GM23248 (cell line): ENCODE measurements at regions not wholly inside any gene's neighbourhood (a gene's known extent, or its start where the extent isn't known, plus 50 kb on each side); places are given as distances from the start of the nearest gene placed in this dataset.

ENCODE experiments used
- DNase-seq: peaks from one replicate; pipeline ENCODE4 v3.0.0-alpha.2; 2015
- H2AFZ ChIP-seq: fragments of 200-600 bp; sonication (generic); 2 replicates; pipeline ENCODE4 v1.6.1; 2016; ENCODE audit warnings: antibody characterized with exemption
- H3F3A ChIP-seq: fragments of 200-600 bp; sonication (generic); 2 replicates; pipeline ENCODE4 v1.6.1; 2016; ENCODE audit warnings: mild to moderate bottlenecking, antibody characterized with exemption, mixed run types; ENCODE audit not compliant: insufficient read depth
- H3K27ac ChIP-seq: fragments of 200-600 bp; sonication (generic); 2 replicates; pipeline ENCODE4 v1.5.1; 2016; ENCODE audit warnings: mild to moderate bottlenecking
- H3K27me3 ChIP-seq: fragments of 200-600 bp; sonication (generic); replicated peaks from 2 replicates; pipeline ENCODE4 v1.6.1; 2016; ENCODE audit warnings: mild to moderate bottlenecking; ENCODE audit not compliant: insufficient read depth
- H3K36me3 ChIP-seq: fragments of 200-600 bp; sonication (generic); 2 replicates; pipeline ENCODE4 v1.6.1; 2016; ENCODE audit warnings: low read depth, mild to moderate bottlenecking
- H3K4me1 ChIP-seq: fragments of 200-600 bp; sonication (generic); 2 replicates; pipeline ENCODE4 v1.6.1; 2016; ENCODE audit warnings: mild to moderate bottlenecking; ENCODE audit not compliant: insufficient read depth
- H3K4me2 ChIP-seq: fragments of 200-600 bp; sonication (generic); one replicate; pipeline ENCODE4 v1.6.1; 2016; ENCODE audit warnings: mild to moderate bottlenecking; ENCODE audit not compliant: unreplicated experiment
- H3K4me3 ChIP-seq: fragments of 200-600 bp; sonication (generic); 2 replicates; pipeline ENCODE4 v1.5.1; 2016; ENCODE audit warnings: mild to moderate bottlenecking
- H3K79me2 ChIP-seq: fragments of 200-600 bp; sonication (generic); 2 replicates; pipeline ENCODE4 v1.6.1; 2016; ENCODE audit warnings: mild to moderate bottlenecking; ENCODE audit not compliant: insufficient read depth
- H3K9ac ChIP-seq: fragments of 200-600 bp; sonication (generic); 2 replicates; pipeline ENCODE4 v1.6.1; 2016; ENCODE audit warnings: mild to moderate bottlenecking
- H3K9me2 ChIP-seq: fragments of 200-600 bp; sonication (generic); 2 replicates; pipeline ENCODE4 v1.6.1; 2016; ENCODE audit warnings: mixed run types, mild to moderate bottlenecking, moderate library complexity; ENCODE audit not compliant: insufficient read depth
- H3K9me3 ChIP-seq: fragments of 200-600 bp; sonication (generic); one replicate; pipeline ENCODE4 v1.6.1; 2017; ENCODE audit warnings: low read depth
- H4K20me1 ChIP-seq: fragments of 200-600 bp; sonication (generic); 2 replicates; pipeline ENCODE4 v1.6.0; 2016; ENCODE audit not compliant: insufficient read depth
- EZH2 ChIP-seq: fragments of 200-600 bp; sonication (generic); IDR thresholded peaks from 2 replicates; pipeline ENCODE4 v1.6.1; 2018; ENCODE audit warnings: antibody characterized with exemption, mild to moderate bottlenecking; ENCODE audit not compliant: insufficient read depth, poor library complexity, severe bottlenecking
- EZH2phosphoT487 ChIP-seq: fragments of 200-600 bp; sonication (generic); IDR thresholded peaks from 2 replicates; pipeline ENCODE4 v1.6.1; 2018; ENCODE audit warnings: antibody characterized with exemption, moderate library complexity, mild to moderate bottlenecking, low read depth; ENCODE audit not compliant: insufficient read depth
- WGBS, 2 experiments: methylation state at CpG; one replicate each; pipeline ENCODE4 v1.1.6; 2015 to 2017; ENCODE audit warnings: low lambda C conversion rate in 2 of 2, low coverage in 1 of 2; ENCODE audit errors: missing lambda C conversion rate in 2 of 2; 5-methylcytosine and 5-hydroxymethylcytosine counted together
- in situ Hi-C: fragments of 300-500 bp; cut with MboI; formaldehyde crosslinking; loops from 2 replicates; pipeline ENCODE4 v1.15.0; 2020

DNA sequence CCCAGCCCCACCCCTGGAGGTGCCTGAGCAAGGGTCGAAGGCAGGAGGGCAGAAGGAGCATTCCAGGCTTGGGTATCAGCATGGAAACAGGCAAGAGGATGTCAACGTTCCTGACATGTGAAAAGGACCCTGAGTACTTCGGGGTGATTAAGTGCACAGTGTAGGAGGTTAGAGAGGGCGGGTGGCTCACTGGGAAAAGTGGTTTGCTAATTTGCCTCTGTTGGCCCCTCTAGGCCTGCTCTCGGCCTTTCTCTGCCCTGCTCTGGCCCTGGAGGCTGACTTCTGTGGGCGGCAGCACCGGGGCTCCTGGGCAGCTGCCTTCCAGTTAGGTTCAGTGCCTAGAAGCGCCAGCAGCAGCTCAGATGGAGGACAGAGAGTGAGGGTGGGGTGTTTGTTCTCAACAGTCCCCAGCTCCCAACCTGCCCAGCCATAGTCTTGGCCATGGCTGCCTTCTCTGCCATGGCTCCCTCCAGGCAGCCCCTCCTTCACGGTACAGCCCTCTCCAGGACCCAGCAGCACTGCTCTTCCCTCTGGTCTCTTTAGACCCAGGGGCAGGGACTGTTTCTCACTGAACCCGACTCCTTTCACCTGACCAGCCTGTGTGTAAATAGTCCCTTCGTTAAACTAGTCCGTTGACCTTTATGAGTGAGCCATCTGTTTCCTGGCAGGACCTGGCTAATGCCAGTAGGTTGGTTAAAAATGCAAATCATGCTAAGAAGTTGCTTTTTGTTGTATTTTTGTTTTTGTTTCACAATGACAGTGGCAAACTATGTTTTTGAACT, 107.1 kb upstream of the TPM1 start:
- no peak overlapping the region for H3K27ac ChIP-seq
- H3K9me3 ChIP-seq: no peaks in the 10 kb centered on the region
- no peak overlapping the region for H3K4me3 ChIP-seq
- H3K9me2 ChIP-seq: no peaks in the 10 kb centered on the region
- peaks cover 56% of the 10 kb centered on the region for H3F3A ChIP-seq
- H3K4me2 ChIP-seq: no peak overlapping the region
- H4K20me1 ChIP-seq: no peaks in the 10 kb centered on the region
- H3K79me2 ChIP-seq: no peaks in the 10 kb centered on the region
- H2AFZ ChIP-seq: no peak overlapping the region
- DNase-seq: no peak
- in situ Hi-C loops: no loop called here
- TF ChIP-seq EZH2: no peak
- TF ChIP-seq EZH2phosphoT487: no peak
- peaks cover 61% of the 10 kb centered on the region for H3K4me1 ChIP-seq
- no peaks in the 10 kb centered on the region for H3K27me3 ChIP-seq
- no peak overlapping the region for H3K9ac ChIP-seq
- no peaks in the 10 kb centered on the region for H3K36me3 ChIP-seq
- WGBS, 2 experiments: 88 to 89% methylated on average over 12 of the region's 12 CpGs

GRCh38 chr15:62938825-62939224, 103.7 kb upstream of the TPM1 start:
- Histone ChIP-seq H3K79me2 (no peaks in the 10 kb centered on the region), H3K4me2 (no peak overlapping the region), H3K9me2 (no peaks in the 10 kb centered on the region), H3K27ac (no peak overlapping the region), H3K4me1 (peaks cover 50% of the 10 kb centered on the region), H3K9ac (no peak overlapping the region), H3F3A (peaks cover 41% of the 10 kb centered on the region), H3K9me3 (no peaks in the 10 kb centered on the region), H4K20me1 (no peaks in the 10 kb centered on the region), H3K4me3 (no peak overlapping the region), H3K27me3 (no peaks in the 10 kb centered on the region), H3K36me3 (no peaks in the 10 kb centered on the region), H2AFZ (no peak overlapping the region)
- WGBS, 2 experiments: 97 to 98% methylated on average over 3 of the region's 3 CpGs
- TF ChIP-seq EZH2: no peak
- no peak for TF ChIP-seq EZH2phosphoT487
- DNase-seq: no peak
- in situ Hi-C loops: no loop called here

- Histone ChIP-seq H3K36me3 (no peaks in the 10 kb centered on the region), H2AFZ (no peak overlapping the region), H3K27ac (peak overlapping the region; percentile 91), H3K4me1 (peaks cover 36% of the 10 kb centered on the region), H3K9ac (peak overlapping the region; percentile 72), H3K4me2 (peak overlapping the region; percentile 52), H3K9me2 (no peaks in the 10 kb centered on the region), H4K20me1 (no peaks in the 10 kb centered on the region), H3K27me3 (no peaks in the 10 kb centered on the region), H3K9me3 (no peaks in the 10 kb centered on the region), H3K4me3 (peak overlapping the region; percentile 33; the same call in 1 of the 2 replicates), H3K79me2 (no peaks in the 10 kb centered on the region), H3F3A (peaks cover 32% of the 10 kb centered on the region)
- TF ChIP-seq EZH2: no peak
- in situ Hi-C loops: no loop called here
- no peak for DNase-seq
- WGBS, 2 experiments: 58 to 68% methylated on average over 4 of the region's 4 CpGs
Measured at GRCh38 chr15:62940093-62940754, 102.3 kb upstream of the TPM1 start.

DNA sequence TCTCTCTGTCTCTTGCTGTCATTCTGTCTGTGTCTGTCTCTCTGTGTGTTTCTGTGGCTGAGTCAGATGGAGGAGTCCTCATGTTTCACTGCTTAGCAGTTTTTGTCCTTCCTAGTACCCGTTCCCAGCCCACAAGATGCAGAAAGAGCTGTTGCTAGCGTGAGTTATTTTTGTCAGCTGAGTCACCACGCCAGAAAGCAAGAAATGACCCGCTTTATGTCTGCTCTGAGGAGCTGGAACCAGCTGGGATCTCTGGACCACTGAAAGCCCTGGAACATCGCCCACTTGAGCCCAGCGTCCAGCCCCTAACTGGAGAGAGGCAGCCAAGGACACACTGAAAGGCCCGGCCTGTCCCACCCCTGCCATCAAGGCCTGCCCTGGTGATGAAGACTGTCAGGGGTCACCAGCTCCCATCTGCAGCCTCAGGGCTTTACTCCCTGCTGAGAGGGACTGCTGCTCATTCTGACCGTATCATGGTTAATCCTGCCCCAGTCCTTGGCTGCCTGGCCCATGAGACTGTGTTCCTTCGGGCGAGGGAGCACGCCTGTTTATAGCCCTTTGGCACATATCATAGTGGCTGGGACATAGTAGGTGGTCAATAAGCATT, 101.7 kb upstream of the TPM1 start:
- Histone ChIP-seq H3K36me3 (no peaks in the 10 kb centered on the region), H4K20me1 (no peaks in the 10 kb centered on the region), H3K9ac (peak overlapping the region; percentile 72), H3K4me3 (peak overlapping the region; percentile 37), H3K4me2 (peak overlapping the region; percentile 52), H3K27me3 (no peaks in the 10 kb centered on the region), H3F3A (peaks cover 32% of the 10 kb centered on the region), H3K79me2 (no peaks in the 10 kb centered on the region), H3K27ac (peak overlapping the region; percentile 91), H3K4me1 (peaks cover 30% of the 10 kb centered on the region), H2AFZ (peak overlapping the region; percentile 29; the same call in 1 of the 2 replicates), H3K9me3 (no peaks in the 10 kb centered on the region), H3K9me2 (no peaks in the 10 kb centered on the region)
- DNase-seq: peak; percentile 98
- no peak for TF ChIP-seq EZH2
- TF ChIP-seq EZH2phosphoT487: no peak
- in situ Hi-C loops: no loop called here
- WGBS, 2 experiments: 0 to 3% methylated on average over 11 of the region's 11 CpGs
